GM21723 (cell line): ENCODE measurements at regions not wholly inside any gene's neighbourhood (a gene's known extent, or its start where the extent isn't known, plus 50 kb on each side); places are given as distances from the start of the nearest gene placed in this dataset.

Source experiments
- ATAC-seq: cut with Tn5 transposase; IDR thresholded peaks from one replicate; pipeline ENCODE4 v1.9.1; 2021; ENCODE audit warnings: mild to moderate bottlenecking, moderate library complexity; ENCODE audit not compliant: unreplicated experiment

- no peak for ATAC-seq
Measured at GRCh38 chr12:107462428-107463332, 222.9 kb upstream of the PWP1 start.

DNA sequence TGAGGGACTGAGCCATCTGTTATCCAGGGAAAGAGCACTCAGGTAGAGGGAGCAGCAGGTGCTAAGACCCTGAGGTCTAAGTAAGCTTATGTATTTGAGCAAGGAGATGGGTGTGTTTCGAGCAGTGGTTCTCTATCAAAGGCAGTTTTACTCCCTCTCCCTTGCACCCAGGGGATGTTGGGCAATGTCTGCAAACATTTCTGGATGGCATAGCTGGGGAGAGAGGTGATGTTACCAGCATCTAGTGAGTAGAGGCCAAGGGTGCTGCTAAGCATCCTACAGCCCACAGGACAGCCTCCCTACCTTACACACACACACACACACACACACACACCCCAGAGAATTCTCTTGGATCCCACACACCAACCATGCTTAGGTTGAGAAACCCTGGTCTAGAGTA lies 221.0 kb upstream of the PWP1 start:
- no peak for ATAC-seq

DNA sequence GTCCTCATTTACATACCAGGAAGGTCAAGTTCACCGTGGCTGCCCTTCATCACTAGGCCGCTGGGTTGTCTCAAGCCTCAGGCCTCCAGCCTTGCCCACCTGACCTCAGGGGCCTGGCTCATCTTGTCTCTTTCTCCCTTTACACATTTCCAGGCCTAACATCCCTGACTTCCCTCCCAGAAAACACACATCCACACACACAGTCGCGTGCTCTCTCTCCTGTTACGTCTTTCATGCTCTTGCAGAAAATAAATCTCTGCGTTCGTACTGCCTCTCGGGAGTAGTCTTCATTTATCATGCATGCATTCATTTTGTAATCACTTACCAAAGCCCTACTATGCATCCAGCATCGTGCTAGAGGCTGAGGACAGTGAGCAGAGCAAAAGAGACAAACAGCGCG lies 220.0 kb upstream of the PWP1 start:
- no peak for ATAC-seq

DNA sequence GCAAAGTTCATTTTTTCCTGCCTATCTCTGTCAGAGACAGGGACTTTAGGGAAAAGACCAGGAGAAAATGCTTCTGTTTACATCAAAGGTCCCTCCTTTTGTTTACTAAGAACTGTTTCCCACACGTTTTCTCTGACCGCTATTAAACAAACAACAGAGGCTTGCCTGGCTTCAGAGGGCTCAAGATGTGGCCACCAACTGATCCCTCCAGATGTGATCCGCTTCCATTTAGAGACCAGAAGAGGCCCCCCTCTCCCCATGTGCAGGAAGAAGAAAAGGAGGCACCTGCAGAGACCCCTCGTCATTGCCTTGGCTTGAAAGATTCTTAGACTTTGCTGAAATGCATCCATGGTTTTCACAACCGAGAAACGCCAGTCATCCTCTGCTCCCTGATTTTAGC lies 217.9 kb upstream of the PWP1 start:
- no peak for ATAC-seq

GRCh38 chr12:107468182-107468581 lies 217.4 kb upstream of the PWP1 start:
- ATAC-seq: no peak

GRCh38 chr12:107469011-107469410 lies 216.6 kb upstream of the PWP1 start:
- ATAC-seq: no peak

GRCh38 chr12:107470645-107471044 lies 215.0 kb upstream of the PWP1 start:
- no peak for ATAC-seq

DNA sequence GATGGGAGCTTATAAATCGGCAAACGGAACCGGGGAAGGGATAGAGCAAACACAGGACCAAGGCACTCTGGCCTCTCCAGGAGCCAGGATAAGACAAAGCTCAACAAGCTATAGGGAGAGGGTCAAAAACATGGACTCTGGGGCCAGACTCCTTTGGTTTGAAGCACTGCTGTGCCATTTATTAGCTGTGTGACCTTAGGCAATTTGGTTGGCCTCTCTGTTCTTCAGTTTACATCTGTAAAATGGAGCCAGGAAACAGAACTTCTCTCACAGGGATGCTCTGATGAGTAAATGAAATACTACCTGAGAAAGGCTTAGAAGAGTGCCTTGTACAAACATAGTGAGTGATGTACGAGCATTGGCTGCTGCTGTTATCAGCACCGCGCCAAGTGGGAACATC lies 213.3 kb upstream of the PWP1 start:
- no peak for ATAC-seq

DNA sequence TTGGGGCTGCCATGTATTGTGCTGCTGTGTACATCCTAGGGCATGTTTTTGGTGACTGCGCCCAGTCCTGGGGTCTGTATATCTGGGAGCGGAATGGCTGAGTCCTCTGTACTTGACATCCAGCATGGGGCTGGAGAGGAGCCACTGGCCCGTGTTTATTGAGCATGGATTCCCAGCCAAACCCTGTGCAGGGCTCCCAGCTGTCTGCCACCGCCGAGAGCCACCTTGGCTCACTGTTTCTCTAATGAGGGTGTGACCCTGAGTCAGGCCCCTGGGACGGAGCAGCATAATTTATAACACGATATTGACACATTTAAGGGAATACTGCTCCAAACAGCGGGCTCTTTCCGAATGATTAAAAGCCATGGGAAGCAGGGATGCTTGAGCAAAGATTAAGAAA lies 211.5 kb upstream of the PWP1 start:
- no peak for ATAC-seq

GRCh38 chr12:107474639-107475539 lies 210.7 kb upstream of the PWP1 start:
- ATAC-seq: no peak

- ATAC-seq: no peak
Measured at GRCh38 chr12:107475900-107476299, 209.7 kb upstream of the PWP1 start.

DNA sequence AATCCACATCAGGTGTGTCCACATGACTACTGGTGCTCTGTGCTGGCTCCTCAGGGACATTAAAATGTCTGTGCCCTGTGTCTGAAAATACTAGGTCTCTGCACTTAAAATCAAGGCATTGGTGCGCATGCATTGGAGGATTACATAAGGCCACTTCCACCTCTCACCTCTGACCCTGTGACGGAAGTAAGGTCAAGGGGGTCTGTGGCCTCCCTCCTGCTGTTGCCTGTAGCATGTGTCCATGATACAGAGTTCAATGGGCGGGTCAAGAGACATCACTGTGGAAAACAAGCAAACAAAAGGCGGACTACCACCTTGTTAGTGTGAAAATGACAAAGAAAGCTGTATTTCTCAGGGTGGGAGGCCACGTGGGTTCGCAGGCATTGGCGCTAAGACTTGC lies 208.6 kb upstream of the PWP1 start:
- no peak for ATAC-seq

- no peak for ATAC-seq
Measured at GRCh38 chr12:107477947-107478610, 207.5 kb upstream of the PWP1 start.

DNA sequence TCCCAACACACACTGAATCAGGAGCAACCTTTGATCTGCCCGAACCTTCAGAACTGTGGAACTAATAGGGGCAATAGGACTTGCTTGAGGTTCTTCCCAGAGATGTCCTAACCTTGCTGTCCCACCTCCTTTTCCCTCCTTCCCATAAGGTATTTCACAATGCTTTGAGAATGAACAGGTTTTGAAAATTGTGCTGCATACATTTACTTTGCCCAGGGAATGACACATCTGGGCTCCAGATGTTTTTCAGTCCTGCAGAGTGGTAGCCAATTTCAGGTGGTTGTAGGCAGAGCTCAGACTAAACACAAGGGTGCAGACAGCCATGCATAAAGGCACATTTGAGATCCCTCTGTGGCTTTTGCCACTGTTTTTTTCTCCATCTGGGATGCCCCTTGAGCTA lies 206.7 kb upstream of the PWP1 start:
- no peak for ATAC-seq

DNA sequence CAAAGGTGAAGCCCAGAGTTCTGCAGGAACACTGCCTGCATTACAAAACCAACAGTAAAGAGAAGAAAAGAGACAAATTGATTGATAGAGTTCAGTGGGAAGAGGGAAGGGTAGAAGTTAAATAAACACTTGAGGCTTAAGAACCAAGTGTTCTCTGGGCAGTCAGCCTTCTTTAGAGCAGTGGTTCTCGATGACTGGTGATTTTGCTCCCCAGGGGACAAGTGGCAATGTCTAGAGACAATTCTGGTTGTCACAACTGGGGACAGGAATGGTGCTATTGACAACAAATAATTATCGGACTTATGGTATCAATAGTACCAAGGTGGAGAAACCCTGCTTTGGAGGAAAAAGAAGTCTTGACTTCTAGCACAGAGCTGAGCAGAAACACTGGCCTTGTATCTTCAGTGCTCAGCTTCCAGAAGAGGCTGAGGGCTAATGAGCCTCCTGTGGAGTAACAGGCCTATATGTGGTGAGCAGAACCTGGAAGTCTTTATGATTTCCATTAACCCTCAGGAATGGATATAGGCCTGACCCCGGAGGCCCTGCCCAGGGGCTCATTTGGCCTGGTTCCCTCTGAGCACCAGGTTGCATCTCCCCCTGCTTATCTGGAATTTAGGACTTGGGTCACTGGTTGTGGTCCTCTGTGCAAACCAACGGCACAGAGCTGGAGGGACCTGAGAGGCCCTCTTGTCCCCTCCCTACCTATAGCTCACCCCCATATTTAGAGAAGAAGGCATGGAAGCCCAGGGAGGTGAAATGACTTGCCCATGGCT lies 204.6 kb upstream of the PWP1 start:
- ATAC-seq: no peak

DNA sequence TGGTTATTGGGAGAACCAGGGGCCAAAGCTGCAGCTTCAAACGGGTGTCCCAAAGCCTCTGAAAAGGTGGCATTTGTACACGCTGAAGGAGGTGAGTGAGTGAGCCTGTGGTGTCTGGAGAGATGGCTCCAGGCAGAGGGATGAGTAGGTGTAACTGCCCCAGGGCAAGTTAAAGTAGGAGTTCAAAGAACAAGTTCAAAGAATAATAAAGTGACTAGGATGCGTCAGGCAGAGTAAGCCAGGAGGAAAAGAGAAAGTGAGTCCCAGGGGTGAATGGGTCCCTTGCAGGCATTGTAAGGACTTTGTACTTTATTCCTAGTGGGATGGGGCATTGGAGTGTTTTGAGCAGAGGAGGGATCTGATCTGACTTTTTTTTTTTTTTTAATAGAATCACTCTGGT lies 201.4 kb upstream of the PWP1 start:
- ATAC-seq: no peak

- ATAC-seq: no peak
Measured at GRCh38 chr12:107484941-107485340, 200.7 kb upstream of the PWP1 start.

DNA sequence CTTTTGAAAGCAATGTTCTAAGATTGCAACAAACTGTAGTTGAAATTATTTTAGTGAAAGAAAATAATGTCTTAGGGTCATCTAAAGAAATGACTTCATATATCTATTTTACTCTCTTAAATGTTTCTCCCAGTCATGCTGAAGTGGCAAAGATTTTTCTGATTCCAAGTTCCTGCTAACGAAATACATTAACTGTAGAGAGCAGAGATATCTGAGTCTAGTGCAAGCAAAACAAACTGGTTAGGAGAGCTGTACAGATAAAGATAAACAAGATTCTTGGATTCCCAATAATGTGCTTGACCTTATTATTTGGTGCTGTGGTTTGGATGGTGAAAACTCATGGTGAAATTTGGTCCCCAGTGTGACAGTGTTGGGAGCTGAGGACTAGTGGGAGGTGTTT lies 199.9 kb upstream of the PWP1 start:
- ATAC-seq: no peak

- ATAC-seq: no peak
Measured at GRCh38 chr12:107486140-107486892, 199.3 kb upstream of the PWP1 start.
